GM12892 (cell line): ENCODE measurements at regions not wholly inside any gene's neighbourhood (a gene's known extent, or its start where the extent isn't known, plus 50 kb on each side); places are given as distances from the start of the nearest gene placed in this dataset.

ENCODE experiments used
- POLR2A ChIP-seq: IDR thresholded peaks from 2 replicates; pipeline ENCODE4 v1.6.1; 2011; ENCODE audit warnings: low read depth, low read length, control low read depth
- POLR2AphosphoS5 ChIP-seq: IDR thresholded peaks from 2 replicates; pipeline ENCODE4 v1.6.1; 2011; ENCODE audit warnings: low read depth, low read length, control low read depth

GRCh38 chr5:10913841-10914240, 152.8 kb upstream of the DAP start:
- no peak for TF ChIP-seq POLR2AphosphoS5
- no peak for TF ChIP-seq POLR2A
